Nephron (organoid): ENCODE measurements at regions not wholly inside any gene's neighbourhood (a gene's known extent, or its start where the extent isn't known, plus 50 kb on each side); places are given as distances from the start of the nearest gene placed in this dataset.

Source experiments
- H3K27ac Mint-ChIP-seq, 3 experiments: 2 replicates each; pipeline ENCODE4 v1.8.0; 2020; ENCODE audit warnings: mixed read lengths in 3 of 3, mild to moderate bottlenecking in 2 of 3, moderate library complexity in 1 of 3
- H3K27me3 Mint-ChIP-seq: 2 replicates; pipeline ENCODE4 v1.8.0; 2021; ENCODE audit warnings: low read depth, mild to moderate bottlenecking, moderate library complexity, mixed read lengths
- H3K36me3 Mint-ChIP-seq: 2 replicates; pipeline ENCODE4 v1.8.0; 2020; ENCODE audit warnings: low read depth, mixed read lengths
- H3K4me1 Mint-ChIP-seq: 2 replicates; pipeline ENCODE4 v1.8.0; 2020; ENCODE audit warnings: mixed read lengths
- H3K4me3 Mint-ChIP-seq, 3 experiments: 2 replicates each; pipeline ENCODE4 v1.8.0; 2020; ENCODE audit warnings: mild to moderate bottlenecking in 3 of 3, mixed read lengths in 3 of 3, moderate library complexity in 2 of 3
- H3K9me3 Mint-ChIP-seq: 2 replicates; pipeline ENCODE4 v1.8.0; 2020; ENCODE audit warnings: mixed read lengths
- TF ChIP-seq, protein P1 (sequence below), 3 experiments: fragments of 200-600 bp; sonication (generic); IDR thresholded peaks; one replicate each; pipeline ENCODE4 v1.5.0; 2021; ENCODE audit warnings: antibody characterized with exemption in 3 of 3; ENCODE audit not compliant: unreplicated experiment in 3 of 3

DNA sequence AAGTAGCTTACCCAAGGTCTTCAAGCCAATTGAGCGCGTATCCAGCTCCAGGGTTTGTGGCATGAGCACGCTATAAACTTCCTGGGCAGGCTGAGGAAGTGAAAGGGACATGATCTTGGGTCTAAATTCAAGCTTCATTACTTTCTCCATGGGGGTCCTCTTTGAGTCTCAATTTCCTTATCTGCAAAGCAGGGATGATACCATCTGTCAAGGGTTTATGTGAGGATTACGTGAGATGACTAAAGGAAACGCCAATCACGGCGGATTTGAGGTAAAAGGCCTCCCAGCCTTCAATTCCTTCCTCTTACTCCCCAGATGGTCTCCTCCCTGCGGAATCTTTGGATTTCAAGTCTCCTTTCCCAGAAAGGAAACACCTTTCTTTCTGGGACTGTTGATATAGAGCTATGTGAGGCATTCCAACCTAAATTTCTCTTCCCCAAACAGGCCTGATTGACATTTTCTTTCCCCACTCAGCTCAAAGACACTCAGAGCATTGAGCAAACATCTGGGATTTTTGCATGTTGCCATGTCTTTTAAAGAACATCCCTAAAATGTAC lies 474.4 kb downstream of the INSC start:
- Mint-ChIP-seq H3K27ac (no peak overlapping the region), H3K4me1 (peaks cover 58% of the 10 kb centered on the region), H3K36me3 (no peaks in the 10 kb centered on the region), H3K9me3 (no peaks in the 10 kb centered on the region), H3K27me3 (no peaks in the 10 kb centered on the region), H3K4me3 (no peak overlapping the region)
- TF ChIP-seq, protein P1, sequence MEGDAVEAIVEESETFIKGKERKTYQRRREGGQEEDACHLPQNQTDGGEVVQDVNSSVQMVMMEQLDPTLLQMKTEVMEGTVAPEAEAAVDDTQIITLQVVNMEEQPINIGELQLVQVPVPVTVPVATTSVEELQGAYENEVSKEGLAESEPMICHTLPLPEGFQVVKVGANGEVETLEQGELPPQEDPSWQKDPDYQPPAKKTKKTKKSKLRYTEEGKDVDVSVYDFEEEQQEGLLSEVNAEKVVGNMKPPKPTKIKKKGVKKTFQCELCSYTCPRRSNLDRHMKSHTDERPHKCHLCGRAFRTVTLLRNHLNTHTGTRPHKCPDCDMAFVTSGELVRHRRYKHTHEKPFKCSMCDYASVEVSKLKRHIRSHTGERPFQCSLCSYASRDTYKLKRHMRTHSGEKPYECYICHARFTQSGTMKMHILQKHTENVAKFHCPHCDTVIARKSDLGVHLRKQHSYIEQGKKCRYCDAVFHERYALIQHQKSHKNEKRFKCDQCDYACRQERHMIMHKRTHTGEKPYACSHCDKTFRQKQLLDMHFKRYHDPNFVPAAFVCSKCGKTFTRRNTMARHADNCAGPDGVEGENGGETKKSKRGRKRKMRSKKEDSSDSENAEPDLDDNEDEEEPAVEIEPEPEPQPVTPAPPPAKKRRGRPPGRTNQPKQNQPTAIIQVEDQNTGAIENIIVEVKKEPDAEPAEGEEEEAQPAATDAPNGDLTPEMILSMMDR (IDR thresholded peaks at IDR 0.05; ENCODE audit: unreplicated experiment in 3 of 3): no peak

DNA sequence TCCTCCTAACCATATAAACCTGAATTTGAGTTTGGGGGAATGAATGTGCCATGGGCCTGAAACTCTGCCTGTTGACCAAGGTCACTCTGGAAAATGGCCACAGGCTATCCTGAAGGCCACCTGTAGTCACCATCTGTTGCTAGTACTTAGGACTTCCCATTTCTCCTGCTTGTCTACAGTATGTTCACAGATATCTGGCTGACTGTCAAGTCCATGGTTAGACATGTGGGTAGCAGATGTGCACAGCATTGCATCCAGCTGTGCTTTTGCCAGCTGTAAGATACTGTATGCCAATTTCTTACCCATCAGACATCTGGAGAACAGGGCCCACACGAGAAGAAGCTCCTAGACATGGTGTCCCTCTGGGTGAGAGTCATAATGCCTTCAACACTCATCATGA lies 475.4 kb downstream of the INSC start:
- Mint-ChIP-seq H3K9me3 (no peaks in the 10 kb centered on the region), H3K36me3 (no peaks in the 10 kb centered on the region), H3K27me3 (no peaks in the 10 kb centered on the region), H3K4me1 (peaks cover 54% of the 10 kb centered on the region), H3K27ac (peak overlapping the region in 1 of 3 experiments; percentile 84), H3K4me3 (no peak overlapping the region)
- TF ChIP-seq, protein P1 (IDR thresholded peaks at IDR 0.05; ENCODE audit: unreplicated experiment in 3 of 3): no peak

DNA sequence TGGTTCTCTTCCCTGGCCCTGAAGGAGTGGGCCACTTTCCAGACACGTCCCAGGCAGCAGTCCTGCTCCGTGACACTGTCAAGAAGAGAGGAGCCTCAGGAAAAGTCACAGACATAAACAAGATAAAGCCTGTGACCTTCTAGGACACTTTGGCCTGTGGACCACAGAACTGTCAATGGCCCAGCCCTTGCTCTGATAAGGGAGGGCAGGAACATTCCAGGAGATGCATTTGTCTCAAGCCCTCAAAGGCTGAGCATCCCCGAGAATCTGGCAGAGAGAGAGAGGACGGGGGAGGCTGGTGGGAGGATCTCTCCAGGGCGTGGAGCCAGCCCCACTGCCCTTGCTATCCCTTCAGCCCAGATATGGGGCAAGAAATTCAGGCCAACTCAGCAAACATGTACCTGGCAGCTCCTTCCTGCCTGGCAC lies 476.4 kb downstream of the INSC start:
- TF ChIP-seq, protein P1 (IDR thresholded peaks at IDR 0.05; ENCODE audit: unreplicated experiment in 3 of 3): no peak
- Mint-ChIP-seq H3K9me3 (no peaks in the 10 kb centered on the region), H3K36me3 (no peaks in the 10 kb centered on the region), H3K27ac (peak overlapping the region; percentile 61 to 84 (median 81)), H3K4me3 (no peak overlapping the region), H3K4me1 (peaks cover 53% of the 10 kb centered on the region), H3K27me3 (no peaks in the 10 kb centered on the region)

DNA sequence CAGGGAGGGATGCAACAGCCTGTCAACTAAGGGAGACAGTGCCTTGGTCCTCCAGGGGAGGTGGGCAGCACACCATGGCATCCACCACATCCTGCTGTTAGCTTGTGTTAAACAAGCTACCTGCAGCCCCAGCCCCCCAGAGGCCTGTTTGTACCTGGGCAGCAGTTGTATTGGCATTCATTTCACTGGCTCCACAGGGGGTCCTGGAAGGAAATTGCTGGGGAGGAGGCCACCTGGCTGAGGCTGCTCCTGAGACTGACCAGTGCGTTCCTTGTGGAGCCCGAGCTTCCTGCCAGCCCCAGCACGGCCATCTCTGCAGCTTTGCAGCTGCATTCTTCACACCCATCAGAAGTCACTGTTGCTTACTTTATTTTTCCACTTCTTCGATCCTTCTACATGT lies 479.9 kb downstream of the INSC start:
- Mint-ChIP-seq H3K4me1 (peaks cover 49% of the 10 kb centered on the region), H3K27me3 (peaks cover 4% of the 10 kb centered on the region)

GRCh38 chr11:15599376-15599775 lies 484.7 kb downstream of the INSC start:
- no peaks in the 10 kb centered on the region for H3K9me3 Mint-ChIP-seq
- peak overlapping the region in 2 of 3 experiments; percentile 1 to 6 for H3K27ac Mint-ChIP-seq
- no peak overlapping the region for H3K4me3 Mint-ChIP-seq
- H3K27me3 Mint-ChIP-seq: peaks cover 4% of the 10 kb centered on the region
- H3K36me3 Mint-ChIP-seq: no peaks in the 10 kb centered on the region
- H3K4me1 Mint-ChIP-seq: peaks cover 41% of the 10 kb centered on the region
- TF ChIP-seq, protein P1 (IDR thresholded peaks at IDR 0.05; ENCODE audit: unreplicated experiment in 3 of 3): no peak

More for the DNA sequence above, 479.9 kb downstream of the INSC start:
- H3K27ac Mint-ChIP-seq: peak overlapping the region in 1 of 3 experiments; percentile 92
- TF ChIP-seq, protein P1 (IDR thresholded peaks at IDR 0.05; ENCODE audit: unreplicated experiment in 3 of 3): no peak
- no peaks in the 10 kb centered on the region for H3K9me3 Mint-ChIP-seq
- no peak overlapping the region for H3K4me3 Mint-ChIP-seq
- H3K36me3 Mint-ChIP-seq: no peaks in the 10 kb centered on the region

DNA sequence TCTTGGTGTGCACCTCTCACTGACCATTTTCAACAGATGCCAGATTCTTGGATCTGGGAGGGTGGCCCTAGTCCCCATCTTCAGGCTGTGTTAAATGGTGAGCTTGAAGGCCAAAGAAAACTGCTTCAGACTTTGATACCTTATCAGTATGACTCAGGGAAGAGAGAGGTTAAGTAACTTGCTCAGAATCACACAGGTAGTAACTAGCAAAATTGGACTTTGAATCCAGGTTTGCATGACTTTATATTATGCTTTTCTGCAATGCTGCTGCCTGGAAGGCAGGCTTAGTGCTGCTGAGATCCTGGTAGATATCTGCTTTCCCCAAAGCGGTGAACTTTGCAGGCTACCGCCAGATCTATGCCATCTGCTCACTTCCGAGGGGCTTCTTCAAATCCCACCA lies 487.3 kb downstream of the INSC start:
- H3K4me3 Mint-ChIP-seq: no peak overlapping the region
- TF ChIP-seq, protein P1 (IDR thresholded peaks at IDR 0.05; ENCODE audit: unreplicated experiment in 3 of 3): no peak
- H3K27me3 Mint-ChIP-seq: peaks cover under 1% of the 10 kb centered on the region

More for the DNA sequence above, 487.3 kb downstream of the INSC start:
- no peaks in the 10 kb centered on the region for H3K9me3 Mint-ChIP-seq
- no peaks in the 10 kb centered on the region for H3K36me3 Mint-ChIP-seq
- H3K27ac Mint-ChIP-seq: peak overlapping the region; percentile 59 to 94 (median 66)
- H3K4me1 Mint-ChIP-seq: peaks cover 45% of the 10 kb centered on the region
